Pancreas (tissue), 10 donors: ENCODE measurements at regions not wholly inside any gene's neighbourhood (a gene's known extent, or its start where the extent isn't known, plus 50 kb on each side); places are given as distances from the start of the nearest gene placed in this dataset.

Experiments
- ATAC-seq, 4 donors: fragments of 200-7000 bp; cut with Tn5 transposase; one replicate each; pipeline versions ENCODE4 v1.8.0 to v1.9.1; 2020; ENCODE audit warnings: mild to moderate bottlenecking in 4 of 4, moderate library complexity in 4 of 4
- DNase-seq, 6 donors: peaks; one replicate each; pipeline ENCODE4 v3.0.0-alpha.2; 2020
- FAIRE-seq: peaks from 2 replicates; lab custom pipeline; 2012; peaks lifted over from hg19 to GRCh38; lab: Jason Lieb, UNC
- H3K27ac ChIP-seq, 4 donors: fragments of 200-600 bp; sonication (generic); 1 replicate in 3 of 4; 2 replicates in 1 of 4; pipeline versions ENCODE4 v1.5.0 to v1.8.0; 2020
- H3K27me3 ChIP-seq, 4 donors: fragments of 200-600 bp; one replicate each; pipeline ENCODE4 v1.8.0; 2021
- H3K36me3 ChIP-seq, 3 donors: fragments of 200-600 bp; sonication (generic) in 1 of 3; one replicate each; pipeline versions ENCODE4 v1.5.0 to v1.8.0; 2020 to 2021
- H3K4me1 ChIP-seq, 3 donors: fragments of 200-600 bp; one replicate each; pipeline ENCODE4 v1.8.0; 2021
- H3K4me3 ChIP-seq, 4 donors: fragments of 200-600 bp; sonication (generic) in 2 of 4; one replicate each; pipeline versions ENCODE4 v1.5.0 to v1.8.0; 2020 to 2021
- H3K9me3 ChIP-seq, 4 donors: fragments of 200-600 bp; one replicate each; pipeline ENCODE4 v1.8.0; 2021
- WGBS, 2 donors: extraction: QIAGEN DNeasy Blood & Tissue Kit; methylation state at CpG; one replicate each; pipeline ENCODE4 v1.1.7; 2013; 5-methylcytosine and 5-hydroxymethylcytosine counted together
- intact Hi-C, 3 donors: fragments of 100-400 bp; cut with DNase I; formaldehyde crosslinking; loops; one replicate each; pipeline versions ENCODE4 v1.11.1 to v1.14.2; 2022
- TF ChIP-seq, protein P1 (sequence below), 4 donors: fragments of 200-600 bp; sonication (generic) in 3 of 4; IDR thresholded peaks; one replicate each; pipeline versions ENCODE4 v1.5.0 to v1.8.0; 2021; ENCODE audit warnings: antibody characterized with exemption in 4 of 4
- donor health status: healthy with polysubstance abuse.
- donor health status: DM: no; HTN: no; CAD: no; lungs with moderate emphysema.
- donor health status: DM: no; HTN: no; CAD: no.
- donor health status: control.
- donor health status: control.
- donor health status: Bipolar disorder and iron deficiency.
- donor health status: DM: yes; HTN: yes; CAD: no.
- donor health status: DM: no; HTN: no; CAD: no.
- donor health status: DM: no; HTN: no; CAD: no.
- donor health status: DM: yes; HTN: yes; CAD: no.

- TF ChIP-seq, protein P1, sequence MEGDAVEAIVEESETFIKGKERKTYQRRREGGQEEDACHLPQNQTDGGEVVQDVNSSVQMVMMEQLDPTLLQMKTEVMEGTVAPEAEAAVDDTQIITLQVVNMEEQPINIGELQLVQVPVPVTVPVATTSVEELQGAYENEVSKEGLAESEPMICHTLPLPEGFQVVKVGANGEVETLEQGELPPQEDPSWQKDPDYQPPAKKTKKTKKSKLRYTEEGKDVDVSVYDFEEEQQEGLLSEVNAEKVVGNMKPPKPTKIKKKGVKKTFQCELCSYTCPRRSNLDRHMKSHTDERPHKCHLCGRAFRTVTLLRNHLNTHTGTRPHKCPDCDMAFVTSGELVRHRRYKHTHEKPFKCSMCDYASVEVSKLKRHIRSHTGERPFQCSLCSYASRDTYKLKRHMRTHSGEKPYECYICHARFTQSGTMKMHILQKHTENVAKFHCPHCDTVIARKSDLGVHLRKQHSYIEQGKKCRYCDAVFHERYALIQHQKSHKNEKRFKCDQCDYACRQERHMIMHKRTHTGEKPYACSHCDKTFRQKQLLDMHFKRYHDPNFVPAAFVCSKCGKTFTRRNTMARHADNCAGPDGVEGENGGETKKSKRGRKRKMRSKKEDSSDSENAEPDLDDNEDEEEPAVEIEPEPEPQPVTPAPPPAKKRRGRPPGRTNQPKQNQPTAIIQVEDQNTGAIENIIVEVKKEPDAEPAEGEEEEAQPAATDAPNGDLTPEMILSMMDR (IDR thresholded peaks at IDR 0.05) = no peak
- FAIRE-seq (no peak), DNase-seq (no peak), ATAC-seq (no peak)
- no peak overlapping the region for H3K27ac ChIP-seq
- H3K4me3 ChIP-seq = no peak overlapping the region
- intact Hi-C loops = no loop called here
- H3K9me3 ChIP-seq = no peaks in the 10 kb centered on the region
- no peaks in the 10 kb centered on the region for H3K36me3 ChIP-seq
- H3K4me1 ChIP-seq = no peaks in the 10 kb centered on the region
- no peaks in the 10 kb centered on the region for H3K27me3 ChIP-seq
- 82 to 83% methylated on average over 1 of the region's 1 CpG for WGBS, 2 donors
Observed at GRCh38 chr3:65052101-65052500, 364.3 kb upstream of the ADAMTS9 start.

DNA sequence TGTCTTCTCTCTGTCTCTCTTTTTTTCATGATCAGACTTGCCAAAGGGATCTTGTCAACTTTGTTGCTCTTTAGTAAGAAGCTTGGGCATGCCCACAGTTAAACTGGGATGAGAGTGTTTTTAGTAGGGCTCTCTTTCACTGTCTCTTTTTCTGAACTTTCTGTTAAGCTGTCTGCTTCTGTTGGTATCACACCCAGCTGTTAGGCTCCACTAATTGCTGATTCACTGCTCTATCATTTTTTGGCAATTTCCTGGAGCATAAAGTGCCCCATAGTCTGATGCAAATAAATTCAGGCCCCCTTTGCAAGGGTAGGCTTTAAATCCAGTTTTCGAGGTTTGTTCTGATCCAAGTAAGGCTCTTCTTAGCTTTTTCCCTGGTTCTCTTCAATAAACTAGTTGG lies 360.4 kb upstream of the ADAMTS9 start:
- no peaks in the 10 kb centered on the region for H3K36me3 ChIP-seq
- intact Hi-C loops = no loop called here
- FAIRE-seq = no peak
- TF ChIP-seq, protein P1 (IDR thresholded peaks at IDR 0.05) = no peak
- no peaks in the 10 kb centered on the region for H3K4me1 ChIP-seq
- no peak overlapping the region for H3K27ac ChIP-seq
- no peaks in the 10 kb centered on the region for H3K9me3 ChIP-seq
- no peaks in the 10 kb centered on the region for H3K27me3 ChIP-seq
- WGBS, 2 donors = 84 to 96% methylated on average over 1 of the region's 1 CpG
- DNase-seq = no peak
- no peak for ATAC-seq
- no peak overlapping the region for H3K4me3 ChIP-seq

GRCh38 chr3:65045138-65045537 lies 357.3 kb upstream of the ADAMTS9 start:
- H3K9me3 ChIP-seq = no peaks in the 10 kb centered on the region
- H3K36me3 ChIP-seq = no peaks in the 10 kb centered on the region
- FAIRE-seq = no peak
- no peak overlapping the region for H3K27ac ChIP-seq
- intact Hi-C loops = no loop called here
- no peak for ATAC-seq
- no peaks in the 10 kb centered on the region for H3K27me3 ChIP-seq
- no peak for DNase-seq
- no peaks in the 10 kb centered on the region for H3K4me1 ChIP-seq
- 67 to 70% methylated on average over 1 of the region's 1 CpG for WGBS, 2 donors
- TF ChIP-seq, protein P1 (IDR thresholded peaks at IDR 0.05) = no peak
- no peak overlapping the region for H3K4me3 ChIP-seq

GRCh38 chr3:65044401-65044800 lies 356.6 kb upstream of the ADAMTS9 start:
- intact Hi-C loops = no loop called here
- 95 to 97% methylated on average over 6 of the region's 6 CpGs for WGBS, 2 donors
- Histone ChIP-seq H3K27me3 (no peaks in the 10 kb centered on the region), H3K4me1 (no peaks in the 10 kb centered on the region), H3K27ac (no peak overlapping the region), H3K9me3 (no peaks in the 10 kb centered on the region), H3K4me3 (no peak overlapping the region), H3K36me3 (no peaks in the 10 kb centered on the region)
- TF ChIP-seq, protein P1 (IDR thresholded peaks at IDR 0.05) = no peak
- ATAC-seq (no peak), DNase-seq (no peak), FAIRE-seq (no peak)

- intact Hi-C loops = no loop called here
- no peak for ATAC-seq
- H3K27ac ChIP-seq = no peak overlapping the region
- no peak for DNase-seq
- H3K36me3 ChIP-seq = no peaks in the 10 kb centered on the region
- no peak overlapping the region for H3K4me3 ChIP-seq
- WGBS, 2 donors = 41 to 43% methylated on average over 3 of the region's 3 CpGs
- H3K27me3 ChIP-seq = no peaks in the 10 kb centered on the region
- TF ChIP-seq, protein P1 (IDR thresholded peaks at IDR 0.05) = no peak
- H3K9me3 ChIP-seq = no peaks in the 10 kb centered on the region
- no peaks in the 10 kb centered on the region for H3K4me1 ChIP-seq
- no peak for FAIRE-seq
Observed at GRCh38 chr3:65042675-65043074, 354.9 kb upstream of the ADAMTS9 start.
